ENCODE measurements at regions not wholly inside any gene's neighbourhood (a gene's known extent, or its start where the extent isn't known, plus 50 kb on each side); places are given as distances from the start of the nearest gene placed in this dataset.

GRCh38 chr20:56930876-56931275 is 301.8 kb downstream of the TFAP2C start:
- TF ChIP-seq CTCF (IDR thresholded peaks at IDR 0.05; ENCODE audit: poor library complexity) = no peak
- no peak for TF ChIP-seq EZH2 (IDR thresholded peaks at IDR 0.05; ENCODE audit: borderline replicate concordance)
